GM10266 (cell line): ENCODE measurements at regions not wholly inside any gene's neighbourhood (a gene's known extent, or its start where the extent isn't known, plus 50 kb on each side); places are given as distances from the start of the nearest gene placed in this dataset.

Experiments used
- DNase-seq: peaks from one replicate; pipeline ENCODE4 v3.0.0; 2012; ENCODE audit errors: extremely low spot score
- CTCF ChIP-seq: IDR thresholded peaks from 2 replicates; pipeline ENCODE4 v1.5.1; 2012; ENCODE audit warnings: mild to moderate bottlenecking, low read depth; ENCODE audit not compliant: control insufficient read depth, insufficient read depth; ENCODE audit errors: missing control alignments

DNA sequence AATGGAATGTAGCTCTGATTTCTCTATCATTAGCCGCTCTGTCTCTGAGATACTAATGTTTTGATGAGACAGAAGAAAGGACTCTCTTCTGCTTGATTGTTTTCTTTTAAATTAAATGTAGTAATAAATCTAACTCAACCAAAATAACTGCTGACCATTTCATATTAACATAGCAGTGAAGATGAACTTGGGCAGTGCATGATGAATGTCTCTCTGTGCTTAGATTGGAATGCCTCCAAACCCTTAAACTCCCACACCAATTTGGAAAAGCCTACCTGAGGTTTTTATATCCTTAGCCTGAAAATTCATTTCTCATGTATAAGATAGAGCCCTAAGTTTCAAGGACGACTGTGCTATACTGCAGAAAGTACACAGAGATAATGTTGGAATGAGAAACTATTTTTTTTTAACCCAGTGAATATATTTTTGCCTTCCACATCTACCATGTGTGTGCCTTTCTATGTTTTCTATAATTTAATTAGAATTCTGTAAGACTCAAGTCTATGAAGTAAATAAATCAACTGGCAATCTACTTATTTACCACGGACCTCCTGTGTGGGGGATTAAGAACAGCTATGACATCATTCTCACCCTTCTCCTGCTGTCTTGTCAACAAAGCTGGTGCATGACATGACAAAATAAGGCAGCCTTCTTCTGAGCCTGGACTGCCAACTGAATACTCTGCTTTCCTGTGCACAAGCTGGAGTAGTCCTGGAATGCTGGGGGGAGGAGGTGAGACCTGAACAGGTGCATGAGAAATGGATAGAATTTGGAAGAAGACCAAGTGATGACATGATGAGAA, 155.5 kb downstream of the FGF9 start:
- DNase-seq, result no peak
- no peak for TF ChIP-seq CTCF

DNA sequence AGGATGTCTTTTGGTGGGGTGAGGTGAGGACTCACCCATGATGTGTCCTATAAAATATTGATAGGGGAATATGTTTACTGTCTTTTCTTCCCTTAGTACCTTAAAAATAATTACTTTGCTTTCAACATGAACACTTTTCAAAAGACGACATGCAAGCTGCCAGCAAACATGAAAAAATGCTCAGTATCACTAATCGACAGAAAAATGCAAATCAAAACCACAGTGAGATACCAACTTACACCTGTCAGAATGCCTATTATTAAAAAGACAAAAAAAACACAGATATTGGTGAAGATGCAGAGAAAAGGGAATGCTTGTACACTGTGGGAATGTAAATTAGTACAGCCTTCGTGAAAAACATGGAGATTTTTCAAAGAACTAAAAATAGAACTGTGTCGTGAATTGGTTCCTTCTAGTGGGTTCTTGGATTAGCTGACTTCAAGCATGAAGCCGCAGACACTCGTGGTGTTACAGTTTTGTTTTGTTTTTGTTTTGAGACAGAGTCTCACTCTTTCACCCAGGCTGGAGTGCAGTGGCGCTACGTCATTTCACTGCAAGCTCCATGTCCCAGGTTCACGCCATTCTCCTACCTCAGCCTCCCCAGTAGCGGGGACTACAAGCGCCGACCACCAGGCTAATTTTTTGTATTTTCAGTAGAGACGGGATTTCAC, 160.9 kb downstream of the FGF9 start:
- no peak for TF ChIP-seq CTCF
- no peak for DNase-seq

GRCh38 chr13:21833921-21834320, 163.0 kb downstream of the FGF9 start:
- no peak for DNase-seq
- TF ChIP-seq CTCF, result no peak

DNA sequence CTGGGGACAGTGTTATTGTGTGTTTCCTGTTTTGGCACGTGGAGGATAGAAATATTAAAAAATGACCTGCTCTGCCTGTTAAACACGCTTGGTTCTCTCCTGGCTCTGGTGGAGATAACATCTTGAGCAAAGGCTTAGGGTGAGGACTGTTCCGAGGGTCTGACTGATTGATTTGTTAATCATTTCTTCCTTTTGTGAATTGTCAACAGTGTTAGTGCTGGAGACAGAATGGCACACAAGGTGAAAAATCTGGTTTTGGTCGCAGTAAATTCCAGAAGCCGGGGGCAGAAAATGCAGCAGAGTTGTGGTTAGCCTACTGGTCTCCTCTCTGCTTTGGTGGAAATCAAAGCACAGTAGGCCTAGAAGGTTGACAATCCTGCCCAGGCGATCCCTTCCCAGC, 163.6 kb downstream of the FGF9 start:
- DNase-seq, result no peak
- TF ChIP-seq CTCF, result no peak

- DNase-seq, result no peak
- TF ChIP-seq CTCF, result no peak
Measured at GRCh38 chr13:21837288-21837687, 166.4 kb downstream of the FGF9 start.

DNA sequence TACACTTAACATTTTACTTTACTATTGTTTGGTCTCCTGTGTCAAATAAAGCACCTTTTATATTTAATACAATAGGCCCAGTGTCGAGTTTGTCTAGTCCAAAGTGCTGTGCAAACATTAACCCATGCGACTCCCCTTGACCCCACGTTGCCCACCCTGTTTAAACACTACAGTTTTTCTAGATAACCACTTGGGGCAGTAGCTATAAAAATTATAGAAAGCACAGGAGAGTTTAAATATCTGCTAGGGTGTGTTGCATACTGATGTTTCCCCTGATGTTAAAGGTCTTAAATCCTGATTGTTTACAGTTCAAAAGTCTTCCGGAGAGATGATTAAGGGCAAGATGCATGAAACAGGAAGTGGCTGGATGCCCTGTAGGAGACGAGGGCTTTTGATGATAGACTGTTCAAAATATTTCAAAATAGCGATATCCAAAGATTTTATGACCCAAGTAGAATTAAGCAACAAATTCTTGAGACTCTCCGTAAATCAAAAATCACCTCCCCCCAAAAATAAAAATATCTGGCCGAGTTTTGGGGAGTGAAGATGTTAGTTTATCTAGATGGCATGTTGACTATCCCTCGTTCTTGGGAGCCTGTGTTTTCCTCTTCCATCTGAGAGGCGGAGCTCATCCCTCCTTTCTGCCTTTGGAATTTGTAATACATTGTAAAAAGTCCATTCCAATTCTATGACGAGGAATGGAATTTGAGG, 167.1 kb downstream of the FGF9 start:
- no peak for TF ChIP-seq CTCF
- DNase-seq, result no peak
